Astrocyte (in vitro differentiated cells and primary cell): ENCODE measurements at regions not wholly inside any gene's neighbourhood (a gene's known extent, or its start where the extent isn't known, plus 50 kb on each side); places are given as distances from the start of the nearest gene placed in this dataset.

Experiments
- CTCF ChIP-seq: IDR thresholded peaks from 2 replicates; pipeline ENCODE4 v1.5.1; 2011; ENCODE audit warnings: low read depth, mild to moderate bottlenecking, inconsistent platforms, low read length, moderate library complexity; ENCODE audit not compliant: insufficient read depth
- EZH2 ChIP-seq: IDR thresholded peaks from 2 replicates; pipeline ENCODE4 v1.6.1; 2012; ENCODE audit warnings: mild to moderate bottlenecking, low read length, inconsistent platforms; ENCODE audit not compliant: insufficient read depth

GRCh38 chr5:93008502-93009207, 572.4 kb downstream of the NR2F1-AS1 start:
- TF ChIP-seq CTCF (no peak), EZH2 (no peak)
